ENCODE measurements at regions not wholly inside any gene's neighbourhood (a gene's known extent, or its start where the extent isn't known, plus 50 kb on each side); places are given as distances from the start of the nearest gene placed in this dataset.
"Not testable (repeated sequence)": the region's sequence is repeated elsewhere in the genome, so short reads cannot be mapped to it uniquely, and the experiment has no call there.

DNA sequence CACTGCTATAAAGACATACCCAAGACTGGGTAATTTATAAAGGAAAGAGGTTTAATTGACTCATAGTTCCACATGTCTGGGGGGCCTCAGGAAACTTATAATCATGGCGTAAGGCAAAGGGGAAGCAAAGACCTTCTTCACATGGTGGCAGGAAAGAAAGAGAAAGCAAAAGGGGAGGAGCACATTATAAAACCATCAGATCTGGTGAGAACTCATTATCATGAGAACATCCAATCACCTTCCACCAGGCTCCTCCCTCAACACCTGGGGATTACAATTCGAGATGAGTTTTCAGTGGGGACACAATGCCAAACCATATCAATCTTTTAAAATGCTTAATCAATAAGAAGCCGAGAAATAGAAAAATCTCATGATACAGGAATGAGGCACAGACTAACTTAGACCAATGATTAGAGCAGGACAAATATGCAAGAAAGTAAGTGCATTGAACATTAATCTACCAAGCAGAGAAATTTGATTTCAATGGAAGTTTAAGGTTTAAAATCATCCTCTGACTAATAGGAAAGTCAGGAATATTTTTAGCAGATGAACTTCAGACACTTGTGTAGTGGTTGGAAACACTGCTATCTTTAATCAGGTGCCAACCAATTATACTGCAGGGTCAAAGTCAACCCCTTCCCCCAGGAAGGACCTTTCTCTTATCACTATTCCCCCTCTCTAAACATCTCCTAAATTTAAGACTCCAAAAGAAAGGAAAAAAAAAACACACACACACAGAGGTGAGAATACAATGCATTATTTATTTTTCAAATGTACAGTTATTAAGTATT is 259.2 kb downstream of the IRS1 start:
- intact Hi-C loops (cut with micrococcal nuclease): no loop called here
- Histone ChIP-seq H3K36me3 (no peaks in the 10 kb centered on the region), H3K27me3 (ENCODE audit: low read depth) (no peaks in the 10 kb centered on the region), H3K4me3 (no peak overlapping the region), H3K4me1 (peaks cover 10% of the 10 kb centered on the region), H3K27ac (replicated peaks) (no peak overlapping the region), H3K9me3 (replicated peaks) (no peaks in the 10 kb centered on the region)
- TF ChIP-seq, protein P1, sequence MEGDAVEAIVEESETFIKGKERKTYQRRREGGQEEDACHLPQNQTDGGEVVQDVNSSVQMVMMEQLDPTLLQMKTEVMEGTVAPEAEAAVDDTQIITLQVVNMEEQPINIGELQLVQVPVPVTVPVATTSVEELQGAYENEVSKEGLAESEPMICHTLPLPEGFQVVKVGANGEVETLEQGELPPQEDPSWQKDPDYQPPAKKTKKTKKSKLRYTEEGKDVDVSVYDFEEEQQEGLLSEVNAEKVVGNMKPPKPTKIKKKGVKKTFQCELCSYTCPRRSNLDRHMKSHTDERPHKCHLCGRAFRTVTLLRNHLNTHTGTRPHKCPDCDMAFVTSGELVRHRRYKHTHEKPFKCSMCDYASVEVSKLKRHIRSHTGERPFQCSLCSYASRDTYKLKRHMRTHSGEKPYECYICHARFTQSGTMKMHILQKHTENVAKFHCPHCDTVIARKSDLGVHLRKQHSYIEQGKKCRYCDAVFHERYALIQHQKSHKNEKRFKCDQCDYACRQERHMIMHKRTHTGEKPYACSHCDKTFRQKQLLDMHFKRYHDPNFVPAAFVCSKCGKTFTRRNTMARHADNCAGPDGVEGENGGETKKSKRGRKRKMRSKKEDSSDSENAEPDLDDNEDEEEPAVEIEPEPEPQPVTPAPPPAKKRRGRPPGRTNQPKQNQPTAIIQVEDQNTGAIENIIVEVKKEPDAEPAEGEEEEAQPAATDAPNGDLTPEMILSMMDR (IDR thresholded peaks at IDR 0.05; ENCODE audit: borderline replicate concordance): no peak
- DNase-seq: no peak

DNA sequence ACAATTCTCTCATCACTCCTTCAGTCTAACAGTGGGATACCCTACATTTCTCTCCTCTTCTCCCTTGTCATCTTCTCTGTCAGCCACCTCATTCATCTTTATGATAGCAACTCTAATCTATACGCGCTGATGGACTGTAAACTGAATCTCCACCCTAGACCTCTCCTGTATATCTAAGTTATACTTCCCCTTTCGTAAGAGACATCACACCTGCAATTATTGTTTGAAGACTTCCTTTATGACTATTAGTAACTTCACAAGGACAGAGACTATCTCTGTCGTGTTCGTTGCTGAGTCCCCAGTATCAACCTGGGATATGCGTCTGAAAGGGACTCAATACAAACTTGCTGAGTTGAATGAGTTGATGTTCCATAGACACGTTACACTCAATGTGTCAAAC is 263.2 kb downstream of the IRS1 start:
- intact Hi-C loops (cut with micrococcal nuclease): no loop called here

DNA sequence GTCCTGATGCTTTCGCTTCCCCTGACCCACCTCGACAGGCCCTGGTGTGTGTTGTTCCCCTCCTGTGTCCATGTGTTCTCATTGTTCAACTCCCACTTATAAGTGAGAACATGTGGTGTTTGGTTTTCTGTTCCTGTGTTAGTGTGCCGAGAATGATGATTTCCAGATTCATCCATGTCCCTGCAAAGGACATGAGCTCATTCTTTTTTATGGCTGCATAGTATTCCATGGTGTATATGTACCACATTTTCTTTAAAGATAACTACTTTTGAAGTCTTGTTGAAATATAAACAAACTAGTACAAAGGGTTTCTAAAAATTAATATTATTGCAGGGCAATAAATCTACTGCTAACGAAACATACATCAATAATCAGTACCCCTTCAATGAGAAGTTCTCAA is 266.6 kb downstream of the IRS1 start:
- H3K27ac ChIP-seq (replicated peaks); H3K27me3 ChIP-seq (ENCODE audit: low read depth); intact Hi-C loops (cut with micrococcal nuclease); H3K4me1 ChIP-seq; DNase-seq; H3K36me3 ChIP-seq; H3K9me3 ChIP-seq (replicated peaks); H3K4me3 ChIP-seq: not testable (repeated sequence)

More for the DNA sequence above, 263.2 kb downstream of the IRS1 start:
- TF ChIP-seq, protein P1 (IDR thresholded peaks at IDR 0.05; ENCODE audit: borderline replicate concordance): no peak
- H3K36me3 ChIP-seq: no peaks in the 10 kb centered on the region
- H3K4me1 ChIP-seq: peaks cover 10% of the 10 kb centered on the region
- no peaks in the 10 kb centered on the region for H3K9me3 ChIP-seq (replicated peaks)
- no peaks in the 10 kb centered on the region for H3K27me3 ChIP-seq (ENCODE audit: low read depth)
- DNase-seq: no peak
- H3K27ac ChIP-seq (replicated peaks): no peak overlapping the region
- H3K4me3 ChIP-seq: no peak overlapping the region

DNA sequence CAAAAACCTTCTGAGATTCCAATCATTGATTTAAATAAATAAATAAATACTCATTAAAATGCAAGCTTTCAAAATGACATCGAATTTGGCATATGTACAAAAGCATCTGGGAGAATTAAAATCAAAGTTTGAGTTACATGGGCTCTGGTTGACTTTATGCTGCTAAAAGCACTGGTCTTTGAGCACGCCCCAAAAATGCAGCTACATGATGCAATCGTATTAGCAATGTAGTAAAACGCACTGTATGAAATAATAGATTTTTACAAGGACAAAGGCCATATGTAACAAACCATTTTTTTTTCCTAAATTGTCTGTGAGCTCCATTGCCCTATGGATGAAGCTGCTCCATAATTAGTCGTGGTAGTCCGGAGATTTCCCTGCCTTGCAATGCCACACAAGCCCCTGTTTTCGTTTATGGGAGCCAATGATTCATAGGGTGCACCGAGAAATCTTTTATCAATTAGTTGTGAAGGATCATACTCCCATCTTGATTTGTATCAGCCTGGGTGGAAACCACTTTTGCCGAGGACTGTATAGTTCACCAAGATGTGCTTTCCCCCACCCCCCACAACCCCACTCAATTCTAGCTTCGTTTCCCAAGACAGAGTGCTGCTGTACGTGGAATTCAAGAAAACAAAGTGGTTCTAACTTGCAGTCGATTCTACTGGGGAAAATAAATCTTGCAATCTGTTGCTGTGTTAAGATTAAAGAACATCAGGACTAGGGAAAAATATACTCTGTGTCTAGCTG is 268.4 kb downstream of the IRS1 start:
- no peak overlapping the region for H3K27ac ChIP-seq (replicated peaks)
- no peak overlapping the region for H3K4me3 ChIP-seq
- no peaks in the 10 kb centered on the region for H3K36me3 ChIP-seq
- TF ChIP-seq, protein P1 (IDR thresholded peaks at IDR 0.05; ENCODE audit: borderline replicate concordance): no peak
- H3K27me3 ChIP-seq (ENCODE audit: low read depth): no peaks in the 10 kb centered on the region
- intact Hi-C loops (cut with micrococcal nuclease): no loop called here
- no peaks in the 10 kb centered on the region for H3K4me1 ChIP-seq
- DNase-seq: no peak
- no peaks in the 10 kb centered on the region for H3K9me3 ChIP-seq (replicated peaks)

DNA sequence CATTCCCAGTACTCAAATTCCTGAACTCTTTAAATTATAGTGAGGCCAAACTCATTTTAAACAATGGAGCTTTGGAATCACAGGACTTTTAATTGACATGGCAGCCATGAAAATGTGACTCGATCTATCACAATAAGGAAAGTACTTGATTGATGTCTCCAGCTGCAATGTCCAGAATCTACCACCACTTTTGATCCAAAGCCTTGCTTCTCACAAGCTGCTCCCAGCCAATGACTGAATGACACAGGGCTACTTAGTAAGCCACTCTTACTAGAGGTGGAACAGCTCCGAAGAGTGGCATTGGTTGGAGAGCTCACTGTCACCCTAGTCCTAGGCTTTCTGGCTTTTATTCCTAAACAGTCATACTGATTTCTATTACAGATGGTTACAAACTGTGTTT is 270.1 kb downstream of the IRS1 start:
- no peak for DNase-seq
- Histone ChIP-seq H3K27ac (replicated peaks) (no peak overlapping the region), H3K9me3 (replicated peaks) (no peaks in the 10 kb centered on the region), H3K27me3 (ENCODE audit: low read depth) (no peaks in the 10 kb centered on the region), H3K4me3 (no peak overlapping the region), H3K36me3 (no peaks in the 10 kb centered on the region), H3K4me1 (no peaks in the 10 kb centered on the region)
- TF ChIP-seq, protein P1 (IDR thresholded peaks at IDR 0.05; ENCODE audit: borderline replicate concordance): no peak
- intact Hi-C loops (cut with micrococcal nuclease): no loop called here

DNA sequence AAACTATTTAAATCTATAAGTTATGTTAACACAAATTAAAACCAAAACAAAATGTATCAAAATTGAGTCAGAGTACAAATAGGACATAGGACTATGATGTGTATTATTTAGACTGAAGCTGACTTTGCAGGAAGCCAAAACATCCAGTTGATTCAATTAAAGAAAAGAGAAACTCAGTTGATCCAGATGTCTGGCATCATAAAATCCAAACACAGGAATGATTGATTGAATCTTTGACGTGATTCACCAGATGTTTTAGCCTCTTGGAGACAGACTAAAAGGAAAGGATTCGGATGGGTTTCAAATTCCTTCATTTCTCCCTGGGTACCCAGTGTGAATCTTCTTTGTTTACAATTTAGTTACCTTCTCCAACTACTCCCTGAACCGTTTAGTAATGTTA is 272.9 kb downstream of the IRS1 start:
- no peaks in the 10 kb centered on the region for H3K9me3 ChIP-seq (replicated peaks)
- TF ChIP-seq, protein P1 (IDR thresholded peaks at IDR 0.05; ENCODE audit: borderline replicate concordance): no peak
- H3K36me3 ChIP-seq: no peaks in the 10 kb centered on the region
- no peaks in the 10 kb centered on the region for H3K27me3 ChIP-seq (ENCODE audit: low read depth)
- no peaks in the 10 kb centered on the region for H3K4me1 ChIP-seq
- no peak for DNase-seq
- no peak overlapping the region for H3K4me3 ChIP-seq
- no peak overlapping the region for H3K27ac ChIP-seq (replicated peaks)
- intact Hi-C loops (cut with micrococcal nuclease): no loop called here

All from left ventricle myocardium inferior (tissue), 1 donor.